ENCODE measurements at regions not wholly inside any gene's neighbourhood (a gene's known extent, or its start where the extent isn't known, plus 50 kb on each side); places are given as distances from the start of the nearest gene placed in this dataset.

DNA sequence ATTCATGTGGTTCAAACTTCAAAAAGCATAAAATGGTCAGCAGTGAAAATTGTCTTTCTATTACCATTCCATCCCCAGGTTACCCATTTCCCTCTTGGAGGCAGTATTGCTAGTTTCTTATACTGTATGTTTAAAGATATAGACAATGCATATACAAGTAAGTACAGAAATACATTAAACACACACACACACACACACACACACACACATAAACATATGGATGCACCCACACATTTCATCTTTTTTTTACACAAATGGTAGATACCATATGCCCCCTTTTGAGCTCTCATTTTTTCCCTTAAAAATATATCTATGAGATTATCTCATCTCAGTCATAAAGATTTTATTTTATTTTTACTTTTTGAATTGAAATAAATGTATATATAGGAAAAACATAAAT lies 79.7 kb downstream of the NEUROD6 start:
- Histone ChIP-seq H3K27ac (no peak overlapping the region), H3K4me3 (no peak overlapping the region), H3K9me3 (no peaks in the 10 kb centered on the region), H3K36me3 (no peaks in the 10 kb centered on the region), H3K27me3 (no peaks in the 10 kb centered on the region), H3K4me1 (no peaks in the 10 kb centered on the region)
- ATAC-seq, result no peak
- TF ChIP-seq POLR2AphosphoS5 (IDR thresholded peaks at IDR 0.05), result no peak
- TF ChIP-seq EP300 (IDR thresholded peaks at IDR 0.05), result no peak
- TF ChIP-seq, protein P1, sequence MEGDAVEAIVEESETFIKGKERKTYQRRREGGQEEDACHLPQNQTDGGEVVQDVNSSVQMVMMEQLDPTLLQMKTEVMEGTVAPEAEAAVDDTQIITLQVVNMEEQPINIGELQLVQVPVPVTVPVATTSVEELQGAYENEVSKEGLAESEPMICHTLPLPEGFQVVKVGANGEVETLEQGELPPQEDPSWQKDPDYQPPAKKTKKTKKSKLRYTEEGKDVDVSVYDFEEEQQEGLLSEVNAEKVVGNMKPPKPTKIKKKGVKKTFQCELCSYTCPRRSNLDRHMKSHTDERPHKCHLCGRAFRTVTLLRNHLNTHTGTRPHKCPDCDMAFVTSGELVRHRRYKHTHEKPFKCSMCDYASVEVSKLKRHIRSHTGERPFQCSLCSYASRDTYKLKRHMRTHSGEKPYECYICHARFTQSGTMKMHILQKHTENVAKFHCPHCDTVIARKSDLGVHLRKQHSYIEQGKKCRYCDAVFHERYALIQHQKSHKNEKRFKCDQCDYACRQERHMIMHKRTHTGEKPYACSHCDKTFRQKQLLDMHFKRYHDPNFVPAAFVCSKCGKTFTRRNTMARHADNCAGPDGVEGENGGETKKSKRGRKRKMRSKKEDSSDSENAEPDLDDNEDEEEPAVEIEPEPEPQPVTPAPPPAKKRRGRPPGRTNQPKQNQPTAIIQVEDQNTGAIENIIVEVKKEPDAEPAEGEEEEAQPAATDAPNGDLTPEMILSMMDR (IDR thresholded peaks at IDR 0.05), result no peak
- TF ChIP-seq POLR2A (IDR thresholded peaks at IDR 0.05), result no peak

DNA sequence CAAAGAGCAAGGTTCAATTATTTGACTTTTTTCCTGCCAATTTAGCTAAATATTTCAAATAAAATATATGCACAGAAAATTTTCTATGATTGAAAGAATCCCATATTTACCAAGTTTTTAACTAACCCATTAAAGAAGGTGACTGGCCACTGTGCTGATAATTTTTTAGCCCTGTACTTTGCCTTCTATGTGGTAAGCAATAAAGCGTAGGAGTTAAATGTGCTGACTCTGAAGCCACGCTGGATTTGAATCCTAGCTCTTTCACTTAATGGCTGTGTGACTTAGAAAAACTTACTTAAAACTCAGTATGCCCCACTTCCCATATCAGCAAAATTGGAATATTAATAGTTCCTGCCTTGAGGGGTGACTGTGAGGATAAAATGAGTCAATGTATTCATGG lies 82.1 kb downstream of the NEUROD6 start:
- Histone ChIP-seq H3K27me3 (no peaks in the 10 kb centered on the region), H3K4me1 (no peaks in the 10 kb centered on the region), H3K27ac (no peak overlapping the region), H3K4me3 (no peak overlapping the region), H3K9me3 (no peaks in the 10 kb centered on the region), H3K36me3 (no peaks in the 10 kb centered on the region)
- WGBS, 2 donors (ENCODE audit: low coverage in 1 of 2), result 58 to 91% methylated on average over 2 of the region's 2 CpGs
- ATAC-seq, result no peak
- TF ChIP-seq, protein P1 (IDR thresholded peaks at IDR 0.05), result no peak
- TF ChIP-seq EP300 (IDR thresholded peaks at IDR 0.05) (no peak), POLR2A (IDR thresholded peaks at IDR 0.05) (no peak), POLR2AphosphoS5 (IDR thresholded peaks at IDR 0.05) (no peak)

DNA sequence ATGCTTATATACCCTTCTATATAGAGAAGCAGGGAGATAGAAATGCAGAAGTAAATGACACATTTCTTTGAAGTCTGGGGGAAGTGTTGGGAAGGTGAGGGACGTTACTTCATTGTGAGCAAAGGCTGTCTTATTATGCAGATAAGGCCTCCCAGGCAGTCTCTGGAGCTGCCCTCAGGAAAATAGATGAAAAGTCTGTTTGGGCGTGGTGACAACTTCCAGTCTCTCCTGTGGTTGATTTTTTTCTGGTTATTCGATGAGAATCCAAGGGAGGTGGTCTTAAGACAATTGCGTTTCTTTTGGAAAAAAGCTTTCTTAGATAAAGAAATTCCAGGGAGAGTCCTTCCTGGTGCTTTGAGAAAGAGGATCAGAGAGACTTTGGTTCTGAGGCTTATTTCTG lies 84.0 kb downstream of the NEUROD6 start:
- 62 to 66% methylated on average over 4 of the region's 4 CpGs for WGBS, 2 donors (ENCODE audit: low coverage in 1 of 2)
- H3K27ac ChIP-seq, result no peak overlapping the region
- no peak overlapping the region for H3K4me3 ChIP-seq
- no peaks in the 10 kb centered on the region for H3K36me3 ChIP-seq
- TF ChIP-seq, protein P1 (IDR thresholded peaks at IDR 0.05), result no peak
- no peak for TF ChIP-seq POLR2AphosphoS5 (IDR thresholded peaks at IDR 0.05)
- TF ChIP-seq EP300 (IDR thresholded peaks at IDR 0.05), result no peak
- no peak for TF ChIP-seq POLR2A (IDR thresholded peaks at IDR 0.05)
- H3K27me3 ChIP-seq, result peaks cover 1% of the 10 kb centered on the region
- H3K9me3 ChIP-seq, result no peaks in the 10 kb centered on the region
- no peak for ATAC-seq
- no peaks in the 10 kb centered on the region for H3K4me1 ChIP-seq

DNA sequence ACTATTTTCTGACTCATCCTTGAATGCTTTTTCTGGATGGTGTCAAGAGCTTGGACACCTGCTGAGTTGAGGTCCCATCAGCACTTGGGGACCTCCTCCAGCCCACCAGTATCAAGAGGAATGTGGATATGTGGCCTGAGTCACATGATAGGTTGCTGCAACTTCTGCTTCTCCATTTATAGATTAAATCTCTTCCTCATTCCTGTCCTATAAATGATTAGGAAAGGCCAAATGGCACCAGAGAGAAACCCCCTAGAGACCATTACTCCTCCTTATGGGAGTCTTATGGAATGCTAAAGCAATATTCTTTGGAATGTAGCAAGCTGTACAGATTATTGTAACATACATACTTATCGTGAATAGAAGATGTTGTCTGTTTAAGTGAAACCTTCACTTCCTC lies 85.6 kb downstream of the NEUROD6 start:
- H3K27ac ChIP-seq, result no peak overlapping the region
- WGBS, 2 donors (ENCODE audit: low coverage in 1 of 2), result 60 to 69% methylated on average over 1 of the region's 1 CpG
- H3K36me3 ChIP-seq, result no peaks in the 10 kb centered on the region
- ATAC-seq, result no peak
- H3K9me3 ChIP-seq, result no peaks in the 10 kb centered on the region
- no peaks in the 10 kb centered on the region for H3K4me1 ChIP-seq
- H3K4me3 ChIP-seq, result no peak overlapping the region
- H3K27me3 ChIP-seq, result peaks cover 7% of the 10 kb centered on the region
- TF ChIP-seq, protein P1 (IDR thresholded peaks at IDR 0.05), result no peak
- TF ChIP-seq EP300 (IDR thresholded peaks at IDR 0.05) (no peak), POLR2A (IDR thresholded peaks at IDR 0.05) (no peak), POLR2AphosphoS5 (IDR thresholded peaks at IDR 0.05) (no peak)

DNA sequence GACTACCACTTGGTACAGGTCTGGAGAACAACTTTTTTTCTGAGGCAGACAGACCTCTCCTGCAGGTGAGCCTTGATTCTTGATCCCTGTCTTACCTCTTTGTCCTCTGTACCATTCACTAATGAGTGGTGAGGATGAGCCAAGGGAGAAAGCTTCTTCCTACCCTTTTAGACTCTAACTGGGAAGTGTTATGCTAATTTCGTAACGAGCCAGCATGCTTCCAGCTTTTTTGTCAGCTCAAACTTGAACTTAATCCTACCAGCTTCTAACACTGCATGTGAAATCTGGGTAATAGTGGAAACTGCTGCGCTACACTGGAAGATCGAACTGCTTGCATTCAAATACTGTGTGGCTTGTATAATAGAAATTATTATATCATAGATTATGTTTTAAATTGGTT lies 87.0 kb downstream of the NEUROD6 start:
- H3K4me1 ChIP-seq, result no peaks in the 10 kb centered on the region
- ATAC-seq, result no peak
- peaks cover 7% of the 10 kb centered on the region for H3K27me3 ChIP-seq
- no peaks in the 10 kb centered on the region for H3K9me3 ChIP-seq
- H3K27ac ChIP-seq, result no peak overlapping the region
- no peak overlapping the region for H3K4me3 ChIP-seq
- no peak for TF ChIP-seq EP300 (IDR thresholded peaks at IDR 0.05)
- no peak for TF ChIP-seq POLR2A (IDR thresholded peaks at IDR 0.05)
- TF ChIP-seq POLR2AphosphoS5 (IDR thresholded peaks at IDR 0.05), result no peak
- TF ChIP-seq, protein P1 (IDR thresholded peaks at IDR 0.05), result no peak
- H3K36me3 ChIP-seq, result no peaks in the 10 kb centered on the region
- 72 to 78% methylated on average over 4 of the region's 4 CpGs for WGBS, 2 donors (ENCODE audit: low coverage in 1 of 2)
